T-helper 2 cell treated with Interferon-gamma antibody and Interleukin-4, amounts not matched to agents 100 ng/mL and 5 ng/mL, for 36 hours (primary cell): ENCODE measurements at regions not wholly inside any gene's neighbourhood (a gene's known extent, or its start where the extent isn't known, plus 50 kb on each side); places are given as distances from the start of the nearest gene placed in this dataset.
"Not testable (repeated sequence)": the region's sequence is repeated elsewhere in the genome, so short reads cannot be mapped to it uniquely, and the experiment has no call there.

Experiments
- intact Hi-C: fragments of 100-400 bp; cut with micrococcal nuclease; formaldehyde crosslinking; loops from one replicate; pipeline ENCODE4 v1.15.1; 2023

GRCh38 chr12:107517816-107518215 lies 167.8 kb upstream of the PWP1 start:
- intact Hi-C loops, result not testable (repeated sequence)

DNA sequence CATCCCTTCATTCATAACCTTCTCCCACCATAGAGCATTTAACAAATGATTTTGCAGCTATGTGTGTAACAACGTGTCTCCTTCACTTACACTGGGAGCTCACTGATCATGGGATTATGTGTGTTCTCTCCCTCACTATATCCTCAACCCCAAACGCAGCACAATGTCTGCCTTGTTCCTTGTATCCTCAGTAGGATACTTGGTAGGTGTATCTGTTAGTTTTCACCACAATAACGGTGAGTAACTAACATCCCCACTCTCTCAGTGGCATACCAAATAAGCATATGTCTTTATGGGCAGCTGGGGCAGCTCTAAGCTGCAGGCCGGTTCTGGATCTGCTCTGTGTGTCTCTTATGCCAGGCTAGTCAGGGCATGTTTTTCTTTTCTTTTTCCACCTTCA lies 166.7 kb upstream of the PWP1 start:
- intact Hi-C loops, result no loop called here

DNA sequence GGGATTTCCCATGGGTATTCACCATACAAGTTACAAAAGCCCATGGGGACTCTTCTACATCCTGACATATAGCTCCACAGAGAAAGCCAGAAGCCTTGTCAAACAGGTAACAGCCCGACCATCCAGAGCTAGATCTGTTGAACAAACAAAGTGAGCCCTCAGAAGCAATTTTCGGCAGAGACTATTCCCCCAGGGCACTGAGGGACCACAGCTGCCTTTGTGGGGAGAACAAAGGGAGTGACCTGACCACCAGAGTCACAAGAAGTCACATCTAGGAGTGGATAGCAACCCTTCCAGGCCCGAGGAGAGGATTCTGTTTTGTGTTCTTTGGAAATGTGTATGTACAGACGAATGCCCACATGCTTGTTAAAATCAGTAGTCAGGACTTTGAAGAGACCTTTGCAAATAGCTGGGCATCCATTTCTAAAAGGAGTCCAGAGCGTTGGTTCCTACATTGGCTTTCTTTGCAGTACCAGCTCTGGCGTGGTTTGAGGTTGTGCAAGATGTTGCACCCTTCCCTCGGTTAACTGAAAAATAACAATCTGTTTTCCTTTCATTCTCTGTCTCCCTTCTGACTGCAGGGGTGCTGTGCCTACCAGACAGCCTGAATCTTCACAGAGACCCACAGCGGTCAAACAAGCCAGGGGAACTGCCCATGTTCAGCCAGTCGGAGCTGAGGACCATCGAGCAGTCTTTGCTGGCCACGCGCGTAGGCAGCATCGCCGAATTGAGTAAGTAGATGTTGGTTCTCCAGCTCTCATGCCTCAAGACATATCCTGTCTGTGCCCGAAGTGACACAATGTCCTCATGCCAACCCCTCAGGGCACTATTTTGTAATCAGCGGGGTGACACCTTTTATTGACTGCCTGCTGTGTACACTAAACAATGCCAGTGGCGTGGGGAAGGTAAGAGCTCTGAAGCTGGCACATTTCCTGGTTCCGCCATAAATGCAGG lies 165.4 kb upstream of the PWP1 start:
- intact Hi-C loops, result no loop called here

- intact Hi-C loops, result no loop called here
These were observed 163.7 kb upstream of the PWP1 start for GRCh38 chr12:107521826-107522355.

GRCh38 chr12:107522692-107523477 lies 162.7 kb upstream of the PWP1 start:
- intact Hi-C loops, result no loop called here

GRCh38 chr12:107523775-107524535 lies 161.6 kb upstream of the PWP1 start:
- intact Hi-C loops, result no loop called here

DNA sequence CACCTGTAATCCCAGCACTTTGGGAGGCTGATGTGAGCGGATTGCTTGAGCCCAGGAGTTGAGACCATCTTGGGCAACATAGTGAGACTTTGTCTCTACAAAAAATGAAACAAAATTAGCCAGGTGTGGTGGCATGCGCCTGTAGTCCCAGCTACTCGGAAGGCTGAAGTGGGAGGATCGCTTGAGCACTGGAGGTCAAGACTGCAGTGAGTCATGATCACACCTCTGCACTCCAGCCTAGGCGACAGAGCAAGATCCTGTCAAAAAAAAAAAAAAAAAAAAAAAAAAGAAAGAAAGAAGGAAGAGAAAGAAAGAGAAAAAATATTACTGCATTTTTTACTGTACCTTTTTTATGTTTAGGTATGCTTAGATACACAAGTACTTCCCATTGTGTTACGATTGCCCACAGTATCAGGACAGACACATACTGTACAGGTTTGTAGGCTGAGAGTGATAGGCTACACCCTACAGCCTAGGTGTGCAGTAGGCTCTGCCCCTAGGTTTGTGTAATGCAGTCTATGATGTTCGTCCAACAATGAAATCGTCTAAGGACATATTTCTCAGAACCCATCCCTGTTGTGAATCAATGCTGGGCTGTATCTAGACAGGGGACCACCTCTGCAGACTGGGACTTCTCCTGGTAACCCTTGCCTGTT lies 160.4 kb upstream of the PWP1 start:
- intact Hi-C loops, result no loop called here

DNA sequence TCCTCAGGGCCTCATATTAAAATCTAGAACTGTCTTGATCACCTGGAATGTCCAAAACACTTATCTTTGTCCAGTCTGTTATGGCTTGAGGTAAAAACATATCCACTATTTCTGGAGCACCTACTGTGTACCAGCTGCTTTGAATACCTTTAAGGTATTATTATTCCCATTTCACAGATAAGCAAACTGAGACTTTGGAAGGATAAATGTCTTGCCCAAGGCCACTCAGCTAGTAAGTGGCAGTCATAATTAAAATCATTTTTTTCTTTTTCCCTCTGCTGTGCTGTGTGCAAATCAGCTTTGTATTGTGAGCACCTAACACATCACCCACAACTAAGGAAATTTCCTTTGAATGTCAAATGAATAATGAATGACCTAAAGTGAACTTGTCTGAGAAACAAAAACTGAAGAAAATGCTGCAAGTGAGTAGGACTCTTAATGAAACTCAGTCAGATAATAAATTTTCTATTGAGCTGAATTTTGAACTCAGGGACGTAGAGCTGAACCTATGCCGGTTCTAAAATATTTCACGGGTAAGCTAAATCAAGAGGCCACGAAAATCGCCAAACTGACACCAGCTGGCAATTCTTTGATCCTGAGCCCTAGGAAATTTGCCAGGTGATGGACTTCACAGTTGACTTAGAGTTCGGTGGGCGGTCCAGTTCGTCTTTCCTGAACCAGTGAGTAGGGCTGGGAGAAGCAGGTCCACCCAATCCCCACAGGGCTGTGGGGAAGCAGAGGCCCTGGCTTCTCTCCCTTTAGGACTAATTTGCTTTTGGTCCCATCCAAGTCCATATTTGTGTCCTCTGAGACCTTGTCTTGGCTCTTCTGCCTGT lies 159.7 kb upstream of the PWP1 start:
- intact Hi-C loops, result no loop called here

DNA sequence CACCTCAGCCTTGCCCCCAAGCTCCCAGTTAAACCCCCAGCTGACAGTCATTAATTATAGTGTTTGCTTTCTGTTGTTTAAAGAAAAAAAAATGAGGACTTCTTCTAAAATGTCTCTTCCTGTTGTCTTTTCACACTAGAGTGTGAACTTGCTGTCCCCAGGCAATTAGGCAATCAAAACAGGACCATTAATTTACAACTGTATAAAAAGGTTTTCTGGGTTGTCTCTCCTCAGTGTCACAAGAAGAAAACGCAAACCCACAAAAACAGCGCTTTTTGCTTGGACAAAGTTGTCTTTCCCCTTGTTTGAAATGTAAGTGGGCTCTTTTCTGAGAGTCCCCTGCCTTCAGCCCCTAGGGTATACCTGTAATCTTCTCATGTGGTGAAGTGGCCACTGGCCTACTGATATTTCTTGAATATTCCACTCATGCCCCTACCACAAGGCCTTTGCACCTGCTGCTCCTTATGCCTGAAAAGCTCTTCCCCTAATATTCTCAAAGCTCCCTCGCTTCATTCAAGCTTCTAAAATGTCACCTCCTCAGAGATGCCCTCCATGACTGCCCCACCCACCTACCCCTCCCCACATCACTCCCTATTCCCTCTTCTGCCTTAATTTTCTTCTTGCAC lies 158.9 kb upstream of the PWP1 start:
- intact Hi-C loops, result no loop called here

GRCh38 chr12:107528731-107529365 lies 156.8 kb upstream of the PWP1 start:
- intact Hi-C loops, result no loop called here

DNA sequence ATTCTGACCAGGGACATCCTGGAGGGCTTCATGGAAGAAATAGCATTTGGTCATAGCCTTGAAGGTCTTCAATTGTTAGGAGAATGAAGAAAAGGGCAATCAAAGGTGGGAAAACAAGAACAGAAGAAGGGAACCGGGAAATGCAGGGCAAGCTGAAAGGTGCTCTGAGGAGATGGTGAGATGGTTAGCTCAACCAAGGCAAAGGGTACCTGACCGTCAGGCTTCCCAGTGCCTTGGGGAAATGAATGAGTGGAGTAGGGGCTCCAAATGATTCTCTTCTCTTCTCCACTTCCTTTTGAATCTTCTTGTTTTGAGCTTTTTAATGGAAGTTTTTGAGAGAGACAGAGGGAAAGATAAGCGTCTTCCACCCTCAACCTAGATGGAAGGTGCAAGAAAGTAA lies 155.6 kb upstream of the PWP1 start:
- intact Hi-C loops, result no loop called here

DNA sequence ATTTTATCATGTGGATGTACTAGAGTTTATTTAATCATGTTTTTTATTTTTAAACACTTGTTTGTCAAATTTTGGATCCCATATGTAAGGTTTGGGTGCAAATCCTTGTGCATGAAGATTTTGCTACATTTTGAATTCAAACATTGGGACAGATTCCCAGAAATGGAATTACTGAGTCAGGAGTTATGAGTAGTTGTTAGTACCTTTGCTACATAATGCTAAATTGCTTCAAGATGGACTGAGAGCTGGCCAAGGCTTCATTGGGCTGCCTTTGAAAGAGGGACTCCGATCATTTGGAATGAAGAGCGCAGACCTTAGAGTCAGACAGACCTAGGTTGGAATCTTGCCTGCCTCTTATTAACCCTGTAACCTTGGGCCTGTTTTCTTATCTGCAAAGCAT lies 154.9 kb upstream of the PWP1 start:
- intact Hi-C loops, result no loop called here

- intact Hi-C loops, result no loop called here
These were observed 152.4 kb upstream of the PWP1 start for GRCh38 chr12:107533218-107533617.

DNA sequence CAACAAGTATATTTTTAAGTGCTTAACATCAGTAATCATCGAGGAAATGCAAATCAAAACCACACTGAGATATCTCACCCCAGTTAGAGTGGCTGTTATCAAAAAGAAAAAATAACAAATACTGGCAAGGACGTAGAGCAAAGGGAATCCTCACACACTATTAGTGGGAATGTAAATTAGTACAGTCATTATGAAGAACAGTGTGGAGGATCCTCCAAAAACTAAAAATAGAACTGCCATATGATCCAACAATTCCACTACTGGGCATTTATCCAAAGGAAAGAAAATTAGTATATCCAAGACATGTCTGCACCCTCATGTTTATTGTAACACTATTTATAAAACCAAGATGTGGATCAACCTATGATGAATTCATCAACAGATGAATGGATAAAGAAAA lies 149.0 kb upstream of the PWP1 start:
- intact Hi-C loops, result no loop called here

- intact Hi-C loops, result no loop called here
These were observed 148.0 kb upstream of the PWP1 start for GRCh38 chr12:107537464-107538119.

DNA sequence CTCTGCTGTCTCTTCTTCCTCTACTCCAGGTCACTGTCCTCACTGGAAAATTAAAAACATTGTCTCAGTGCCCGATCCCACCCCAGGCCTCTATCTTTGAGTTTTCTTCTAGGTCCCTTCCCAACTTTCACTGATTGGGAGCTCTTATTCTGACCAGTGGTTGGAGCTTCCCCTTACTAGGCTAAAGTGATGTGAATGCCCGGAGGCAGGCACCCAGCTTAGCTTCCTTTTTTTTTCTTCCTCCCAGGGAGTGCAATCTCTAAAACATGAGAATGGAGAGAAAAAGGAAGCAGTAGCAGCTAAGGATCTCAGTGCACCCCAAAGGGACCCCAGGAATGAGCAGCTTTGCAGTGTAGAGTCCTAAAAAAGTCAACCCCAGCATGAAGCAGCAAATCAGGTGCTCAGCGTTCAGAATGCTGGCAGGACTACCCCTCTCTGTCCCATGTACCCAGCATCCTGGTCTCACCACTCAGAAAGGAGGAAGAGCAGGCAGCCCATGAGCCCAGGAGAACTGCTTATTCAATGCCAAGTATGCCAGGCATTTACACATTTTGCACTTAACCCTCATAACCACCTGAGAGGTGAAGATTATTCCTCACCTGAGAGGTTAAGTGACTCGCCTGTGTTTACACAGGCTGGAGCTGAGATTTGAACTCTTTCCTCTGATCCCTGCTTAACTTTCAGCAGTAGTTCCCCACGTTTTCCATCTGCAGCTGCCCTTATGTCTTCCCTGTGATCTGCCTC lies 146.2 kb upstream of the PWP1 start:
- intact Hi-C loops, result no loop called here

DNA sequence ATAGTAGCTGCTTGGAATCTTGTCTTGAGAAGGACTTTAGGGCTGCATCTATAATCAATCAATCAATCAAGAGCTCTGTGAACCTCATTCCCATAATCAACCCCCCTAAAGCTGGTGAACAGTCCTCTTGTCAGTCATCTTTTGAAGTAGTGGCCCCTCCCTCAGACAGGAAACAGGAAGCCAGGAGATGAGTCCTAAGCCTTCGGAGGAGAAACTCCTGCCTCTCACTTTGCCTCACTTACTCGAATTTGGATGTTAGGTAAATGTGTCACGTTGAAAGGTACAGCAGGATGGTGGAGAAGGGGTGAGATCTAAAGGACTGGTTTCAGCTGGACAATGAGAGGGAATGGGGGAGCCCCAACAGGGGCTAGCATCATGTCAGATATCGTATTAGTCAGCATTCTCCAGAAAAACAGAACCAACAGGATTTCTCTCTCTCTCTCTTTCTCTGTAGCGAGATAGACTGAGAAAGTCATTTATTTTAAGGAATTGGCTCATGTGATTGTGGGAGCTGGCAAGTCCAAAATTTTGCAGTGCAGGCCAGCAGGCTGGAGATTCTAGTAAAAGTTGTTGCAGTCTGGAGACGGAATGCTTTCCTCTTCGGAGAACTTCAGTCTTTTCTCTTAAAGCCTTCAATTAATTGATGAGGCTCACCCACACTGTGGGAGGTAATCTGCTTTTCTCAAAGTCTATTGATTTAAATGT lies 144.4 kb upstream of the PWP1 start:
- intact Hi-C loops, result no loop called here
